ENCODE measurements at regions not wholly inside any gene's neighbourhood (a gene's known extent, or its start where the extent isn't known, plus 50 kb on each side); places are given as distances from the start of the nearest gene placed in this dataset.

GRCh38 chr4:180567080-180567479 lies 1676.1 kb upstream of the TENM3 start:
- no peak for TF ChIP-seq CTCF (IDR thresholded peaks at IDR 0.05; ENCODE audit: control insufficient read depth, extremely low read depth, insufficient read depth)
- no peak for DNase-seq (ENCODE audit: low read depth)
- H3K4me3 ChIP-seq (ENCODE audit: low read depth, low read length), result no peak overlapping the region

DNA sequence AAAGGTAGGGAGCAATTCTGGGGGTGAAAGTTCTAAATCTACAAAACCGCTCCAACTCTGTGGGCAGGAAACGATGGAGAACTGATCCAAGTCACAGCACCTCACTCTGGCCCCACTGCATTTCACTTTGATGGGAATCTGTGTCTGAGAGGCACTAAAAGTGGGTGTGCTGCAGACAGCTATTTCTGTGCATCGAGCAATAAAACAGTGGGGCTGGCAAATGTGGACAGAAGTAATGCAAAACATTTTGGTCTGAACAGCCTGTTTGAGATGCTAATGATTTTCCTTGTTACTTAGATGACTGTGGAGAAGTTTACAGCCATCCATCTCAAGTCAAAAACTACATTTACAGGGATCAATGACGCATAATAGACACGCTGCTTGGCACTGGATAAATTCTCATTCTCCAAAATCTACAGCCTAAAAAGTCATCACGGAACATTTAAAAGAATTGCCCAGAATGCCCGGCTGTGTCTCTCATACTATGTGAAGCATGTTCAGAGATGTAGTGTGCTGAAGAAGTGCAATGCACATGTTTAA lies 1671.6 kb upstream of the TENM3 start:
- no peak for TF ChIP-seq CTCF (IDR thresholded peaks at IDR 0.05; ENCODE audit: control insufficient read depth, extremely low read depth, insufficient read depth)
- no peak for DNase-seq (ENCODE audit: low read depth)
- H3K4me3 ChIP-seq (ENCODE audit: low read depth, low read length), result no peak overlapping the region

GRCh38 chr4:180578175-180578574 lies 1665.0 kb upstream of the TENM3 start:
- no peak for TF ChIP-seq CTCF (IDR thresholded peaks at IDR 0.05; ENCODE audit: control insufficient read depth, extremely low read depth, insufficient read depth)

GRCh38 chr4:180581061-180581460 lies 1662.1 kb upstream of the TENM3 start:
- no peak for DNase-seq (ENCODE audit: low read depth)
- no peak for TF ChIP-seq CTCF (IDR thresholded peaks at IDR 0.05; ENCODE audit: control insufficient read depth, extremely low read depth, insufficient read depth)
- no peak overlapping the region for H3K4me3 ChIP-seq (ENCODE audit: low read depth, low read length)

More at GRCh38 chr4:180578175-180578574, 1665.0 kb upstream of the TENM3 start:
- no peak for DNase-seq (ENCODE audit: low read depth)
- no peak overlapping the region for H3K4me3 ChIP-seq (ENCODE audit: low read depth, low read length)

DNA sequence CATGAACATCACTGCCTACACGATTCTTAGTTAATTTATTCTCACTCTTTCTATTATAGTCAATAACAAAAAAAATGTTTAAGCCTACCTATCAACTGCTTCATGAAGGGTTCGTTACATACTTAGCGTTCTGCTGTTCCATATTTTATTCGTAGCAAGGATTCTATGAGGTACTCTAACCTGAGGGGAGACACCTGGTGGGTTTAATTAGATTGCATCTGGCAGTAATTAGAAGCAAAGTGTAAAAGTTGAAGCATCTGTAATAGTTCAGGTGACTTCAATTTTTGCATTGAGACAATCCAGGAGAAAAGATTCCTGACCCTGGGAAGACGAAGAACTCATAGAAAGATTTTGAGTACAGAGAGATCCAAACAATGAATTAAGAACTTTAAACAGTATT lies 1655.8 kb upstream of the TENM3 start:
- DNase-seq (ENCODE audit: low read depth), result no peak
- TF ChIP-seq CTCF (IDR thresholded peaks at IDR 0.05; ENCODE audit: control insufficient read depth, extremely low read depth, insufficient read depth), result no peak
- no peak overlapping the region for H3K4me3 ChIP-seq (ENCODE audit: low read depth, low read length)

GRCh38 chr4:180589575-180589974 lies 1653.6 kb upstream of the TENM3 start:
- no peak for TF ChIP-seq CTCF (IDR thresholded peaks at IDR 0.05; ENCODE audit: control insufficient read depth, extremely low read depth, insufficient read depth)
- DNase-seq (ENCODE audit: low read depth), result no peak
- H3K4me3 ChIP-seq (ENCODE audit: low read depth, low read length), result no peak overlapping the region

DNA sequence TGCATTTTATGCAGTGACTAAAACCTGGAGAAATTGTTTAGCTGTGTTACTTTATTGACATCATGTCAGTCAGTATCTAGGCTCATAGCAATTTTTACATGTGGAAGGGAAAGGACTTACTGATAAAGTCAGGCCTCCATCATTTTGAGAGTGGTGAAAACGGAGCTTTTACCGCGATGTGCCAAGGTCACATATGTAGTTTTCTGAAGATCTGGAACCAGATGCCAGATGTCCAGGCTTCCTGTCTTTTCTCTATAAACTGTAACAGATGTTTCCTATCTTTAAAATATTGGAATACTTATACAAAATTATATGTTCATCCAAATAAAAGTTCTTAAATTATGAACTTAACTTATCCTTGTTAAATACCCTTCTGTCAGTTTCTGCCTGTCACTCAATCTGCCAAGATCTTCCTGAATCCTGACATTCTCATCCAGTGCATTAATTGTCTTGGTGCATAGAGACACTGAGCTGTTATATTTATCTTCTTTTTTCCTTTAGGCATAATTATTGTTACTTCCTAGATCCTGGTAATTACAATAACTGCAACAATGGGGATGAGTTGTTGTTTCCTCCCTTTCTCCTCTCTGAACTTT lies 1646.2 kb upstream of the TENM3 start:
- H3K4me3 ChIP-seq (ENCODE audit: low read depth, low read length), result no peak overlapping the region
- no peak for DNase-seq (ENCODE audit: low read depth)
- TF ChIP-seq CTCF (IDR thresholded peaks at IDR 0.05; ENCODE audit: control insufficient read depth, extremely low read depth, insufficient read depth), result no peak

All from LNCaP clone FGC (cell line).